CD8-positive, alpha-beta memory T cell (primary cell): ENCODE measurements at regions not wholly inside any gene's neighbourhood (a gene's known extent, or its start where the extent isn't known, plus 50 kb on each side); places are given as distances from the start of the nearest gene placed in this dataset.

Experiments
- CTCF ChIA-PET: fragments of 350-600 bp; sonication (Branson Sonifier 250); formaldehyde crosslinking; loops from one replicate; lab custom pipeline; 2021; ENCODE audit warnings: antibody characterized with exemption; lab: Charles Lee
- POLR2A ChIA-PET: fragments of 350-600 bp; sonication (Branson Sonifier 250); formaldehyde crosslinking; loops from one replicate; lab custom pipeline; 2021; ENCODE audit warnings: antibody characterized with exemption; lab: Charles Lee
- DNase-seq, 5 donors: peaks; one replicate each; pipeline versions ENCODE4 v3.0.0 to v3.0.0-alpha.2; 2020 to 2022; ENCODE audit warnings: mixed read lengths in 1 of 5
- H3K27ac ChIP-seq: one replicate; pipeline ENCODE4 v1.7.0; 2013; ENCODE audit warnings: low read depth, mild to moderate bottlenecking, low read length, moderate library complexity
- H3K27me3 ChIP-seq: 2 replicates; pipeline ENCODE4 v1.7.0; 2013; ENCODE audit warnings: low read length, mild to moderate bottlenecking; ENCODE audit not compliant: insufficient read depth, poor library complexity, severe bottlenecking
- H3K36me3 ChIP-seq: 2 replicates; pipeline ENCODE4 v1.7.0; 2013; ENCODE audit warnings: mild to moderate bottlenecking, low read length, moderate library complexity; ENCODE audit not compliant: insufficient read depth
- H3K4me1 ChIP-seq: 2 replicates; pipeline ENCODE4 v1.7.0; 2013; ENCODE audit warnings: mild to moderate bottlenecking, low read length, moderate library complexity; ENCODE audit not compliant: insufficient read depth
- H3K4me3 ChIP-seq: 2 replicates; pipeline ENCODE4 v1.7.0; 2013; ENCODE audit warnings: mild to moderate bottlenecking, low read length
- H3K9me3 ChIP-seq: 2 replicates; pipeline ENCODE4 v1.7.0; 2013; ENCODE audit warnings: mild to moderate bottlenecking, low read length
- H3K27ac Mint-ChIP-seq, 8 donors: one replicate each; pipeline ENCODE4 v1.8.0; 2020 to 2021; ENCODE audit warnings: mixed read lengths in 8 of 8, mild to moderate bottlenecking in 6 of 8, inconsistent platforms in 3 of 8, moderate library complexity in 3 of 8
- H3K27me3 Mint-ChIP-seq, 2 donors: one replicate each; pipeline ENCODE4 v1.8.0; 2020 to 2021; ENCODE audit warnings: mixed read lengths in 2 of 2, mild to moderate bottlenecking in 1 of 2, moderate library complexity in 1 of 2
- H3K36me3 Mint-ChIP-seq, 3 donors: one replicate each; pipeline ENCODE4 v1.8.0; 2020 to 2021; ENCODE audit warnings: mixed read lengths in 3 of 3, inconsistent platforms in 1 of 3, mild to moderate bottlenecking in 1 of 3
- H3K4me1 Mint-ChIP-seq, 3 donors: one replicate each; pipeline ENCODE4 v1.8.0; 2020 to 2021; ENCODE audit warnings: mixed read lengths in 3 of 3, inconsistent platforms in 1 of 3, mild to moderate bottlenecking in 1 of 3
- H3K4me3 Mint-ChIP-seq, 7 donors: one replicate each; pipeline ENCODE4 v1.8.0; 2020 to 2021; ENCODE audit warnings: mixed read lengths in 7 of 7, mild to moderate bottlenecking in 6 of 7, moderate library complexity in 4 of 7, inconsistent platforms in 2 of 7
- H3K9me3 Mint-ChIP-seq, 5 donors: one replicate each; pipeline ENCODE4 v1.8.0; 2020 to 2022; ENCODE audit warnings: mixed read lengths in 5 of 5, mild to moderate bottlenecking in 3 of 5, moderate library complexity in 2 of 5, inconsistent platforms in 1 of 5

DNA sequence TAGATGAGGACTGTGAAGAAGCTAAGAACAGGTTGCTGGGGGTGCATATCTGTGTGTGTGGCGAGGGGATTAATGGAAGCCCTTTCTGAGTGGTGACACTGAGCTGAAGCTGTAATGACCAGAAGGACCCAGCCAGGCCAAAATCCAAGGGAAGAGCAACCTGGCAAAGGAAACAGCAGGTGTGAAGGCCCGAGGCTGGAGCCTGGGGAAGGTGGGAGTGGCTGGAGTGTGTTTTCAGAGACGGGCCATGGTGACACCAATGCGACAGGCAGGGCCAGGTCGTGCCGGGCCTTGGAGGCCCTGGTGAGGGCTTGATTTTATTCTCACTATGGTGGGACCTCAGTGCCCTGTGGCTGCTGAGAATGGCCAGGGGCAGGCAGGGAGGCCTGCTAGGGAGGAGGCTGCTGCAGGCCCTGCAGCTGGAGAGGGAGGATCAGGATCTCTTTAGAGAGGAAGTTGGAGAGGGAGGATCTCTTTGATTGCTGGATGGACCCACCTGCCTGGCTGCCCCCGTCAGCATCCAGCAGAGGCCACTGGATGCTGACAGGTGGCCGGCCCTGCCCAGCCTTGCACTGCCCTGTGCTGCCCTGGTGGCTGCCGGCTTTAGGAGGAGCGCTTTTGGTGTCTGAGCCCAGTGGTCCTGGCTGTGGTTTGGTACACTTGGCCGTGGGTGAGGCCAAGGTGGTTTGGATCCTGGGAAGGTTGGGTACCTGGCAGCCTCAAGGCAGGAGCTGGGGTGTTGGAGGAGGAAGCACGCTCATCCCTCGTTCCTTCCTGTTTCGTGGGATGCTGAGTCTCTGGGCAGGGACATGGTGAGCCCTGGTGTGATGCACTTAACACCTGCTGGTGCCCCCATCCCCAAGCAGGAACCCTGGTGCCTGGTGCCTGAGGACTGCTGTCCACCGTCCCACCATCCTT is 188.3 kb downstream of the SEC14L1 start:
- no peaks in the 10 kb centered on the region for H3K9me3 Mint-ChIP-seq

DNA sequence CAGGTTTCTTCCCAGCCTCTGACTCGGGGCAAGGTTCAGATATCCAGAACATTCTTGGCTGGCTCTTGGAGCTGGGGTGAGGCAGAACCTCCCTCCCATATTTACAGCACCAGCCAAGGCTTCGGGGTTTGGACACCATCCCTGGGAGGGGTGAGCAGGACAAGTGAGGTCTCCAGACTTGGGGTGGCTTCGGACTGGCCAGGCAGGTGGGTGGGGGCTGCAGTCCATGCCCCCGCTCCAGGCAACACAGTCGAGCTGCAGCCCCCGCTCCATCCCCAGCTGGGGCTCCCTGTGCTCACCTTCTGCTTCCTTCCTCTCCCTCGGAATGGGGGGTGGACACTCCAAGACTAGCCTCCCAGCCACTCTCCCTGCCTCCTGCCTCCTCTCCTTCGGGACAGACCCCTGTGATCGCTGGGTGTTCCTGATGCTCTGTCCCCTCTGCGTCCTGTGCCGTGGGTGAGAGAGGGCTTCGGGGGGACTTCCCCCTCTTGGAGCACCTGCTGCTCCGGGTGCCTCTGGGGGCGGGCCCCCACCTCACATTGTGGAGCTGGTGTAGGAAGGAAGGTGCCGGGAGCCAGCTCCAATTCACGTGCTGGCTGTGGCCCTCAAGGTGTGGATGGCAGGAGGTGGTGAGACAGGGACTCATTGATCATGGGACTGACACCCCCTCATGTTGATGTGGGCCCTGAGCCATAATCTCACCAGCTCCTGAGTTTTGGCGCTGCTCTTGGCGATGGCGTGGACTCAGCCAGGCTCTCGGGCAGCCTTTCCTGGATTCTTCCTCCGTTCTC is 189.2 kb downstream of the SEC14L1 start:
- Mint-ChIP-seq H3K27ac (peak overlapping the region in 3 of 8 donors; percentile 27 to 35 (median 29)), H3K36me3 (no peaks in the 10 kb centered on the region), H3K4me3 (no peak overlapping the region), H3K4me1 (peaks cover 48 to 66% (median 64%) of the 10 kb centered on the region in 3 donors), H3K27me3 (peaks cover 0 to 5% of the 10 kb centered on the region in 2 donors), H3K9me3 (no peaks in the 10 kb centered on the region)
- ChIA-PET CTCF (interaction anchor here (0.8 to 5.5 kb wide), 16 partner anchors 41 to 171 kb away, joined by 3 to 61 read pairs (median 14); no protein-coding TSS in a partner anchor), POLR2A (interaction anchor here (0.7 to 1.5 kb wide), 3 partner anchors 91 to 171 kb away, joined by 3 read pairs; no protein-coding TSS in a partner anchor)
- Histone ChIP-seq H3K27me3 (no peaks in the 10 kb centered on the region), H3K9me3 (no peaks in the 10 kb centered on the region), H3K36me3 (no peaks in the 10 kb centered on the region), H3K4me1 (peaks cover 61% of the 10 kb centered on the region), H3K4me3 (no peak overlapping the region), H3K27ac (no peak overlapping the region)
- DNase-seq = peak in 1 of 5 donors; percentile 45

More for the DNA sequence above, 188.3 kb downstream of the SEC14L1 start:
- no peak overlapping the region for H3K4me3 ChIP-seq
- ChIA-PET POLR2A (interaction anchor here (0.7 to 0.8 kb wide), 2 partner anchors 168 to 172 kb away, joined by 3 read pairs; no protein-coding TSS in a partner anchor), CTCF (interaction anchor here (1.0 to 5.5 kb wide), 8 partner anchors 47 to 166 kb away, joined by 3 to 61 read pairs (median 21); no protein-coding TSS in a partner anchor)
- peak in 1 of 5 donors; percentile 29 for DNase-seq
- no peaks in the 10 kb centered on the region for H3K36me3 ChIP-seq
- H3K27ac ChIP-seq = no peak overlapping the region
- H3K27me3 ChIP-seq = no peaks in the 10 kb centered on the region
- H3K9me3 ChIP-seq = no peaks in the 10 kb centered on the region
- peaks cover 0 to 5% of the 10 kb centered on the region in 2 donors for H3K27me3 Mint-ChIP-seq
- peaks cover 56 to 72% (median 70%) of the 10 kb centered on the region in 3 donors for H3K4me1 Mint-ChIP-seq
- H3K27ac Mint-ChIP-seq = peak overlapping the region in 4 of 8 donors; percentile 27 to 57 (median 36)
- H3K4me1 ChIP-seq = peaks cover 69% of the 10 kb centered on the region
- no peaks in the 10 kb centered on the region for H3K36me3 Mint-ChIP-seq
- H3K4me3 Mint-ChIP-seq = peak overlapping the region in 1 of 7 donors; percentile 45

GRCh38 chr17:77330602-77331081 is 189.9 kb downstream of the SEC14L1 start:
- Histone ChIP-seq H3K9me3 (no peaks in the 10 kb centered on the region), H3K27me3 (no peaks in the 10 kb centered on the region), H3K27ac (no peak overlapping the region), H3K36me3 (no peaks in the 10 kb centered on the region), H3K4me1 (peaks cover 54% of the 10 kb centered on the region), H3K4me3 (no peak overlapping the region)
- Mint-ChIP-seq H3K4me1 (peaks cover 42 to 59% (median 57%) of the 10 kb centered on the region in 3 donors), H3K27me3 (peaks cover 0 to 5% of the 10 kb centered on the region in 2 donors), H3K27ac (peak overlapping the region in 2 of 8 donors; percentile 35 to 84), H3K4me3 (no peak overlapping the region), H3K36me3 (no peaks in the 10 kb centered on the region), H3K9me3 (no peaks in the 10 kb centered on the region)
- POLR2A ChIA-PET = interaction anchor here (1.0 to 2.5 kb wide), 9 partner anchors 13 to 164 kb away, joined by 3 to 32 read pairs (median 3); no protein-coding TSS in a partner anchor
- CTCF ChIA-PET = interaction anchor here (0.8 to 5.5 kb wide), 20 partner anchors 40 to 171 kb away, joined by 3 to 61 read pairs (median 13); no protein-coding TSS in a partner anchor
- peak in 1 of 5 donors; percentile 43 for DNase-seq

GRCh38 chr17:77331301-77331864 is 190.6 kb downstream of the SEC14L1 start:
- CTCF ChIA-PET = interaction anchor here (0.8 to 5.5 kb wide), 31 partner anchors 9 to 315 kb away, joined by 3 to 61 read pairs (median 6); no protein-coding TSS in a partner anchor
- peak; percentile 90 to 96 (median 92) for DNase-seq
- Histone ChIP-seq H3K9me3 (no peaks in the 10 kb centered on the region), H3K4me1 (peaks cover 46% of the 10 kb centered on the region), H3K27me3 (no peaks in the 10 kb centered on the region), H3K36me3 (no peaks in the 10 kb centered on the region), H3K27ac (peak overlapping the region; percentile 45), H3K4me3 (peak overlapping the region; percentile 50)
- Mint-ChIP-seq H3K4me1 (peaks cover 36 to 52% (median 49%) of the 10 kb centered on the region in 3 donors), H3K9me3 (no peaks in the 10 kb centered on the region), H3K4me3 (peak overlapping the region; percentile 73 to 91 (median 84)), H3K36me3 (no peaks in the 10 kb centered on the region), H3K27me3 (peaks cover 0 to 5% of the 10 kb centered on the region in 2 donors), H3K27ac (peak overlapping the region; percentile 83 to 96 (median 92))
- POLR2A ChIA-PET = interaction anchor here (0.5 to 2.5 kb wide), 23 partner anchors 9 to 1043 kb away, joined by 3 to 32 read pairs (median 5); no protein-coding TSS in a partner anchor

GRCh38 chr17:77332034-77332971 is 191.5 kb downstream of the SEC14L1 start:
- H3K36me3 Mint-ChIP-seq = peaks cover 0 to 2% (median 0%) of the 10 kb centered on the region in 3 donors
- peak overlapping the region; percentile 73 to 91 (median 84) for H3K4me3 Mint-ChIP-seq
- H3K27ac Mint-ChIP-seq = peak overlapping the region; percentile 83 to 96 (median 92)
- H3K27me3 Mint-ChIP-seq = peaks cover 0 to 5% of the 10 kb centered on the region in 2 donors
- peak overlapping the region; percentile 45 for H3K27ac ChIP-seq
- ChIA-PET CTCF (interaction anchor here (0.8 to 5.5 kb wide), 27 partner anchors 8 to 314 kb away, joined by 3 to 61 read pairs (median 6); no protein-coding TSS in a partner anchor), POLR2A (interaction anchor here (0.5 to 2.5 kb wide), 25 partner anchors 9 to 1044 kb away, joined by 3 to 32 read pairs (median 5); partner anchors contain the start of gene TNRC6C)
- no peaks in the 10 kb centered on the region for H3K27me3 ChIP-seq
- H3K4me1 Mint-ChIP-seq = peaks cover 35 to 48% (median 43%) of the 10 kb centered on the region in 3 donors
- peaks cover 5% of the 10 kb centered on the region for H3K9me3 ChIP-seq
- H3K4me3 ChIP-seq = peak overlapping the region; percentile 50
- DNase-seq = peak; percentile 30 to 79 (median 76)
- no peaks in the 10 kb centered on the region for H3K36me3 ChIP-seq
- H3K9me3 Mint-ChIP-seq = peaks cover 0 to 2% (median 0%) of the 10 kb centered on the region in 5 donors
- peaks cover 37% of the 10 kb centered on the region for H3K4me1 ChIP-seq

- H3K27me3 ChIP-seq = no peaks in the 10 kb centered on the region
- no peak for DNase-seq
- Mint-ChIP-seq H3K4me3 (peak overlapping the region; percentile 73 to 91 (median 84)), H3K9me3 (peaks cover 0 to 2% (median 0%) of the 10 kb centered on the region in 5 donors), H3K27me3 (peaks cover 0 to 5% of the 10 kb centered on the region in 2 donors), H3K27ac (peak overlapping the region; percentile 83 to 96 (median 92)), H3K4me1 (peaks cover 34 to 53% (median 47%) of the 10 kb centered on the region in 3 donors), H3K36me3 (peaks cover 0 to 4% (median 0%) of the 10 kb centered on the region in 3 donors)
- ChIA-PET POLR2A (interaction anchor here (0.9 to 2.5 kb wide), 13 partner anchors 8 to 132 kb away, joined by 3 to 32 read pairs (median 5); no protein-coding TSS in a partner anchor), CTCF (interaction anchor here (1.6 to 5.5 kb wide), 10 partner anchors 17 to 161 kb away, joined by 5 to 61 read pairs (median 28); no protein-coding TSS in a partner anchor)
- no peak overlapping the region for H3K4me3 ChIP-seq
- H3K36me3 ChIP-seq = no peaks in the 10 kb centered on the region
- peaks cover 41% of the 10 kb centered on the region for H3K4me1 ChIP-seq
- H3K27ac ChIP-seq = no peak overlapping the region
- peaks cover 5% of the 10 kb centered on the region for H3K9me3 ChIP-seq
Observed at GRCh38 chr17:77332981-77333685, 192.4 kb downstream of the SEC14L1 start.
